ENCODE measurements at regions not wholly inside any gene's neighbourhood (a gene's known extent, or its start where the extent isn't known, plus 50 kb on each side); places are given as distances from the start of the nearest gene placed in this dataset.

DNA sequence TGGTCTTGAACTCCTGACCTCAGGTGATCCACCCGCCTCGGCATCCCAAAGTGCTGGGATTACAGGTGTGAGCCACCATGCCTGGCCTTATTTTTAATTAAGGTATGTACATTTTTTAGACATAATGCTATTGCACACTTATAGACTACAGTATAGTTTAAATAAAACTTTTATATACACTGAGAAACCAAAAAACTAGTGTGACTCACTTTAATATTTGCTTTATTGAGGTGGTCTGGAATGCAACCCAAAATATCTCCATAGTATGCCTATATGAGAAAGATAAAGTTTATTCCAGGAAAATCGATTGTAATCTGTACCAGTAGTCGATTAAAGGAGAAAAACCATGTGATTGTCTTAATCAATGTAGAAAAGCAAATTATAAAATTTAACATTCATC lies 85.5 kb upstream of the ERRFI1 start:
- TF ChIP-seq, protein P1, sequence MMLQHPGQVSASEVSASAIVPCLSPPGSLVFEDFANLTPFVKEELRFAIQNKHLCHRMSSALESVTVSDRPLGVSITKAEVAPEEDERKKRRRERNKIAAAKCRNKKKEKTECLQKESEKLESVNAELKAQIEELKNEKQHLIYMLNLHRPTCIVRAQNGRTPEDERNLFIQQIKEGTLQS (IDR thresholded peaks at IDR 0.05; ENCODE audit: insufficient read depth, low read depth, low read length) = no peak
- TF ChIP-seq, protein P2, sequence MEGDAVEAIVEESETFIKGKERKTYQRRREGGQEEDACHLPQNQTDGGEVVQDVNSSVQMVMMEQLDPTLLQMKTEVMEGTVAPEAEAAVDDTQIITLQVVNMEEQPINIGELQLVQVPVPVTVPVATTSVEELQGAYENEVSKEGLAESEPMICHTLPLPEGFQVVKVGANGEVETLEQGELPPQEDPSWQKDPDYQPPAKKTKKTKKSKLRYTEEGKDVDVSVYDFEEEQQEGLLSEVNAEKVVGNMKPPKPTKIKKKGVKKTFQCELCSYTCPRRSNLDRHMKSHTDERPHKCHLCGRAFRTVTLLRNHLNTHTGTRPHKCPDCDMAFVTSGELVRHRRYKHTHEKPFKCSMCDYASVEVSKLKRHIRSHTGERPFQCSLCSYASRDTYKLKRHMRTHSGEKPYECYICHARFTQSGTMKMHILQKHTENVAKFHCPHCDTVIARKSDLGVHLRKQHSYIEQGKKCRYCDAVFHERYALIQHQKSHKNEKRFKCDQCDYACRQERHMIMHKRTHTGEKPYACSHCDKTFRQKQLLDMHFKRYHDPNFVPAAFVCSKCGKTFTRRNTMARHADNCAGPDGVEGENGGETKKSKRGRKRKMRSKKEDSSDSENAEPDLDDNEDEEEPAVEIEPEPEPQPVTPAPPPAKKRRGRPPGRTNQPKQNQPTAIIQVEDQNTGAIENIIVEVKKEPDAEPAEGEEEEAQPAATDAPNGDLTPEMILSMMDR (IDR thresholded peaks at IDR 0.05; ENCODE audit: control extremely low read depth in 1 of 3, insufficient read depth in 1 of 3, low read depth in 1 of 3, low read length in 3 of 3) = no peak
- no peak for TF ChIP-seq JUND (IDR thresholded peaks at IDR 0.05; ENCODE audit: low read length)
- TF ChIP-seq EZH2 (IDR thresholded peaks at IDR 0.05; ENCODE audit: low read depth, low read length, severe bottlenecking) = no peak
- no peak for TF ChIP-seq JUN (IDR thresholded peaks at IDR 0.05; ENCODE audit: low read depth, low read length)
- no peak for TF ChIP-seq EP300 (IDR thresholded peaks at IDR 0.05; ENCODE audit: borderline replicate concordance in 1 of 2, low read depth in 2 of 2, low read length in 2 of 2)
- TF ChIP-seq TBP (IDR thresholded peaks at IDR 0.05; ENCODE audit: low read depth, low read length) = no peak
- TF ChIP-seq POLR2A (IDR thresholded peaks at IDR 0.05; ENCODE audit: control extremely low read depth in 1 of 2, low read depth in 2 of 2, low read length in 2 of 2) = no peak

Measured in H1 (cell line).